ENCODE measurements at regions not wholly inside any gene's neighbourhood (a gene's known extent, or its start where the extent isn't known, plus 50 kb on each side); places are given as distances from the start of the nearest gene placed in this dataset.

DNA sequence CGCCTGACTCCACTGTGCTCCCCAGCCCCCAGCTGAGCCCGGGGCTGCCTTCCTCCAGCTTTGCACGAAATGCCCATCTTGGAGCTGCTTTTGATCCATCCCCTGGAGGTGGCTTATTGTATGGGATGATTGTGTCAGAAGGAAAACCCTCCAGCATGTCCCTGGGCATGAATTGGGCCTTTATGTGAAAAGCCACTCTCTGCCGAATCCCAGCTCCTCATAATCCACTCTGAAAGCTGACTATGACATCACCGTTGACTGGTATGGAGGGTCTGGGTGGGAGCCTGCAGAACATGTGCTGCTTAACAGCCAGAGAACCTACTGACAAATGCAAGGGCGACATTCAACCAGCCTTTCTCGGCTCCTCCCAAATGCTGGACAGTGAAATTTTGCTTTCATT lies 74.6 kb downstream of the NENF start:
- TF ChIP-seq JUN (IDR thresholded peaks at IDR 0.05; ENCODE audit: borderline replicate concordance, insufficient read depth, insufficient read length, low read depth) = no peak
- no peak for TF ChIP-seq POLR2AphosphoS5 (IDR thresholded peaks at IDR 0.05; ENCODE audit: insufficient read depth, low read depth, low read length)
- no peak for TF ChIP-seq POLR2A (IDR thresholded peaks at IDR 0.05; ENCODE audit: low read depth, low read length)
- TF ChIP-seq GATA2 (IDR thresholded peaks at IDR 0.05; ENCODE audit: insufficient read depth, insufficient read length, low read depth, low read length) = no peak
- TF ChIP-seq FOS (IDR thresholded peaks at IDR 0.05; ENCODE audit: borderline replicate concordance, insufficient read depth, low read length) = no peak
- TF ChIP-seq MYC (IDR thresholded peaks at IDR 0.05; ENCODE audit: low read depth, low read length) = no peak
- TF ChIP-seq EZH2 (IDR thresholded peaks at IDR 0.05; ENCODE audit: borderline replicate concordance, low read depth, low read length, severe bottlenecking) = no peak
- TF ChIP-seq, protein P1, sequence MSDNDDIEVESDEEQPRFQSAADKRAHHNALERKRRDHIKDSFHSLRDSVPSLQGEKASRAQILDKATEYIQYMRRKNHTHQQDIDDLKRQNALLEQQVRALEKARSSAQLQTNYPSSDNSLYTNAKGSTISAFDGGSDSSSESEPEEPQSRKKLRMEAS (IDR thresholded peaks at IDR 0.05; ENCODE audit: insufficient read depth, insufficient read length) = no peak
- TF ChIP-seq, protein P2, sequence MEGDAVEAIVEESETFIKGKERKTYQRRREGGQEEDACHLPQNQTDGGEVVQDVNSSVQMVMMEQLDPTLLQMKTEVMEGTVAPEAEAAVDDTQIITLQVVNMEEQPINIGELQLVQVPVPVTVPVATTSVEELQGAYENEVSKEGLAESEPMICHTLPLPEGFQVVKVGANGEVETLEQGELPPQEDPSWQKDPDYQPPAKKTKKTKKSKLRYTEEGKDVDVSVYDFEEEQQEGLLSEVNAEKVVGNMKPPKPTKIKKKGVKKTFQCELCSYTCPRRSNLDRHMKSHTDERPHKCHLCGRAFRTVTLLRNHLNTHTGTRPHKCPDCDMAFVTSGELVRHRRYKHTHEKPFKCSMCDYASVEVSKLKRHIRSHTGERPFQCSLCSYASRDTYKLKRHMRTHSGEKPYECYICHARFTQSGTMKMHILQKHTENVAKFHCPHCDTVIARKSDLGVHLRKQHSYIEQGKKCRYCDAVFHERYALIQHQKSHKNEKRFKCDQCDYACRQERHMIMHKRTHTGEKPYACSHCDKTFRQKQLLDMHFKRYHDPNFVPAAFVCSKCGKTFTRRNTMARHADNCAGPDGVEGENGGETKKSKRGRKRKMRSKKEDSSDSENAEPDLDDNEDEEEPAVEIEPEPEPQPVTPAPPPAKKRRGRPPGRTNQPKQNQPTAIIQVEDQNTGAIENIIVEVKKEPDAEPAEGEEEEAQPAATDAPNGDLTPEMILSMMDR (IDR thresholded peaks at IDR 0.05; ENCODE audit: extremely low read depth in 1 of 2, insufficient read depth in 1 of 2, low read depth in 1 of 2, low read length in 2 of 2) = no peak
- Histone ChIP-seq H3K27me3 (ENCODE audit: control insufficient read depth in 2 of 2, insufficient read depth in 2 of 2, low read length in 2 of 2) (peaks cover 11 to 12% of the 10 kb centered on the region in 2 experiments), H4K20me1 (replicated peaks; ENCODE audit: control insufficient read depth, extremely low read depth, insufficient read depth, low read length) (no peaks in the 10 kb centered on the region), H3K4me2 (ENCODE audit: insufficient read depth, low read length) (no peak overlapping the region), H3K9ac (replicated peaks; ENCODE audit: extremely low read depth, insufficient read depth, low read length) (no peak overlapping the region), H3K4me3 (replicated peaks in 1 of 3; ENCODE audit: insufficient read depth in 1 of 3, low read depth in 1 of 3, low read length in 3 of 3) (no peak overlapping the region), H3K9me1 (replicated peaks; ENCODE audit: control insufficient read depth, extremely low read depth, insufficient read depth, low read length) (no peaks in the 10 kb centered on the region), H2AFZ (ENCODE audit: low read depth, low read length) (no peak overlapping the region), H3K27ac (ENCODE audit: insufficient read depth, low read depth, low read length) (no peak overlapping the region), H3K9me3 (replicated peaks; ENCODE audit: control insufficient read depth, insufficient read depth, low read length) (no peaks in the 10 kb centered on the region), H3K79me2 (ENCODE audit: control insufficient read depth, insufficient read depth, low read length) (no peaks in the 10 kb centered on the region), H3K4me1 (ENCODE audit: control insufficient read depth, extremely low read depth, insufficient read depth, low read length) (no peaks in the 10 kb centered on the region), H3K36me3 (ENCODE audit: control insufficient read depth in 2 of 2, extremely low read depth in 1 of 2, insufficient read depth in 2 of 2, low read length in 2 of 2) (no peaks in the 10 kb centered on the region)
- intact Hi-C loops (cut with micrococcal nuclease) = no loop called here
- dilution Hi-C loops (cut with MboI; ENCODE audit: extremely low pct_ligation_motif_present, low sequenced_read_pairs) = no loop called here
- DNase-seq (ENCODE audit: low read depth, low spot score) (no peak), FAIRE-seq (no peak)
- CTCF ChIA-PET = no interaction called here
- no TSS peak for BruUV-seq (replicated peaks)
- POLR2A ChIA-PET = no interaction called here

All from endothelial cell of umbilical vein (primary cell).